ENCODE measurements at regions not wholly inside any gene's neighbourhood (a gene's known extent, or its start where the extent isn't known, plus 50 kb on each side); places are given as distances from the start of the nearest gene placed in this dataset.
"Not testable (repeated sequence)": the region's sequence is repeated elsewhere in the genome, so short reads cannot be mapped to it uniquely, and the experiment has no call there.

GRCh38 chr21:35594905-35595304 lies 465.4 kb downstream of the SETD4 start:
- Histone ChIP-seq H3K9me3 (ENCODE audit: control insufficient read depth in 1 of 2, low read length in 2 of 2) (peaks cover 0 to 2% of the 10 kb centered on the region in 2 donors), H3K27ac (ENCODE audit: low read depth, low read length) (no peak overlapping the region), H3K36me3 (ENCODE audit: control insufficient read depth in 1 of 2, insufficient read depth in 2 of 2, low read length in 2 of 2) (no peaks in the 10 kb centered on the region), H3K4me1 (ENCODE audit: control insufficient read depth in 1 of 2, insufficient read depth in 2 of 2, low read length in 2 of 2) (peaks cover 0 to 18% of the 10 kb centered on the region in 2 donors), H3K9ac (ENCODE audit: low read depth in 1 of 2, low read length in 2 of 2) (no peak overlapping the region), H3K4me3 (ENCODE audit: low read depth in 1 of 2, low read length in 2 of 2) (no peak overlapping the region), H3K27me3 (ENCODE audit: control insufficient read depth in 1 of 2, insufficient read depth in 2 of 2, low read length in 2 of 2) (no peaks in the 10 kb centered on the region)

GRCh38 chr21:35593000-35593502 lies 467.3 kb downstream of the SETD4 start:
- Histone ChIP-seq H3K9me3 (ENCODE audit: control insufficient read depth in 1 of 2, low read length in 2 of 2) (peaks cover 0 to 2% of the 10 kb centered on the region in 2 donors), H3K27me3 (ENCODE audit: control insufficient read depth in 1 of 2, insufficient read depth in 2 of 2, low read length in 2 of 2) (no peaks in the 10 kb centered on the region), H3K36me3 (ENCODE audit: control insufficient read depth in 1 of 2, insufficient read depth in 2 of 2, low read length in 2 of 2) (no peaks in the 10 kb centered on the region), H3K9ac (ENCODE audit: low read depth in 1 of 2, low read length in 2 of 2) (no peak overlapping the region), H3K4me3 (ENCODE audit: low read depth in 1 of 2, low read length in 2 of 2) (no peak overlapping the region), H3K4me1 (ENCODE audit: control insufficient read depth in 1 of 2, insufficient read depth in 2 of 2, low read length in 2 of 2) (peaks cover 0 to 22% of the 10 kb centered on the region in 2 donors), H3K27ac (ENCODE audit: low read depth, low read length) (no peak overlapping the region)

GRCh38 chr21:35590284-35590683 lies 470.0 kb downstream of the SETD4 start:
- not testable (repeated sequence) for H3K27ac ChIP-seq (ENCODE audit: low read depth, low read length); H3K9me3 ChIP-seq (ENCODE audit: control insufficient read depth in 1 of 2, low read length in 2 of 2); H3K9ac ChIP-seq (ENCODE audit: low read depth in 1 of 2, low read length in 2 of 2); H3K36me3 ChIP-seq (ENCODE audit: control insufficient read depth in 1 of 2, insufficient read depth in 2 of 2, low read length in 2 of 2); H3K4me3 ChIP-seq (ENCODE audit: low read depth in 1 of 2, low read length in 2 of 2); H3K27me3 ChIP-seq (ENCODE audit: control insufficient read depth in 1 of 2, insufficient read depth in 2 of 2, low read length in 2 of 2)
- peaks cover 4 to 31% of the 10 kb centered on the region in 2 donors for H3K4me1 ChIP-seq (ENCODE audit: control insufficient read depth in 1 of 2, insufficient read depth in 2 of 2, low read length in 2 of 2)

DNA sequence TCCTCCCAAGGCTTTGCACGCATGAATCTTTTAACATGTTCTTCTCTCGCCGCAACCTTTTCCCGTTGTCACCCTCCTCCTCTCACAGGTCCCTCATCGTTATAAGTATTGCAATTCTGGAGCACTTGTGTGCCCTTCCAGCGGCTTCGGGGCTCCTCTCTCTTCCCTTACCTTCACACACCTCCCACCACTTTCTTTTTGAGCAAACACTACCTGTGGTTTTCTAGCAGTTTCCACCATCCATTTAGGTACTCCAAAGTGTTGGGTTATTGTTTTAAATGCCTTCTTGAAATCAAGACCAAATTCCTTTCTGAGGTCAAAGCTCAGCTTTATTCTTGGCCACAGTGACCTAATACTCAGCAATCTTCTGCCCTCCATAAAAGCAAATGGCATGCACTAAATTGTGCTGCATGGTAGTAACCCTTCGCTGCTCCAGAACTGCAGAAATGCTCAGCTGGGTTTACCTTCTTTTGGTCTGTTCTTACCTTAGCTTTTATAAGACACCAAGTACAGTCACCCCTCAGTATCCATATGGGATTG lies 472.4 kb downstream of the SETD4 start:
- Histone ChIP-seq H3K36me3 (ENCODE audit: control insufficient read depth in 1 of 2, insufficient read depth in 2 of 2, low read length in 2 of 2) (no peaks in the 10 kb centered on the region), H3K27ac (ENCODE audit: low read depth, low read length) (no peak overlapping the region), H3K9me3 (ENCODE audit: control insufficient read depth in 1 of 2, low read length in 2 of 2) (no peaks in the 10 kb centered on the region), H3K4me3 (ENCODE audit: low read depth in 1 of 2, low read length in 2 of 2) (no peak overlapping the region), H3K4me1 (ENCODE audit: control insufficient read depth in 1 of 2, insufficient read depth in 2 of 2, low read length in 2 of 2) (peaks cover 4 to 25% of the 10 kb centered on the region in 2 donors), H3K9ac (ENCODE audit: low read depth in 1 of 2, low read length in 2 of 2) (no peak overlapping the region), H3K27me3 (ENCODE audit: control insufficient read depth in 1 of 2, insufficient read depth in 2 of 2, low read length in 2 of 2) (no peaks in the 10 kb centered on the region)

GRCh38 chr21:35586305-35586704 lies 474.0 kb downstream of the SETD4 start:
- Histone ChIP-seq H3K9me3 (ENCODE audit: control insufficient read depth in 1 of 2, low read length in 2 of 2) (no peaks in the 10 kb centered on the region), H3K36me3 (ENCODE audit: control insufficient read depth in 1 of 2, insufficient read depth in 2 of 2, low read length in 2 of 2) (no peaks in the 10 kb centered on the region), H3K27me3 (ENCODE audit: control insufficient read depth in 1 of 2, insufficient read depth in 2 of 2, low read length in 2 of 2) (no peaks in the 10 kb centered on the region), H3K4me1 (ENCODE audit: control insufficient read depth in 1 of 2, insufficient read depth in 2 of 2, low read length in 2 of 2) (peaks cover 4 to 17% of the 10 kb centered on the region in 2 donors), H3K27ac (ENCODE audit: low read depth, low read length) (no peak overlapping the region), H3K4me3 (ENCODE audit: low read depth in 1 of 2, low read length in 2 of 2) (no peak overlapping the region), H3K9ac (ENCODE audit: low read depth in 1 of 2, low read length in 2 of 2) (no peak overlapping the region)

- H3K4me1 ChIP-seq (ENCODE audit: control insufficient read depth in 1 of 2, insufficient read depth in 2 of 2, low read length in 2 of 2) = peaks cover 4 to 13% of the 10 kb centered on the region in 2 donors
- H3K4me3 ChIP-seq (ENCODE audit: low read depth in 1 of 2, low read length in 2 of 2) = no peak overlapping the region
- no peaks in the 10 kb centered on the region for H3K9me3 ChIP-seq (ENCODE audit: control insufficient read depth in 1 of 2, low read length in 2 of 2)
- peaks cover 0 to under 1% of the 10 kb centered on the region in 2 donors for H3K27me3 ChIP-seq (ENCODE audit: control insufficient read depth in 1 of 2, insufficient read depth in 2 of 2, low read length in 2 of 2)
- no peak overlapping the region for H3K27ac ChIP-seq (ENCODE audit: low read depth, low read length)
- no peaks in the 10 kb centered on the region for H3K36me3 ChIP-seq (ENCODE audit: control insufficient read depth in 1 of 2, insufficient read depth in 2 of 2, low read length in 2 of 2)
- no peak overlapping the region for H3K9ac ChIP-seq (ENCODE audit: low read depth in 1 of 2, low read length in 2 of 2)
These were observed 474.4 kb downstream of the SETD4 start for GRCh38 chr21:35585878-35586277.

DNA sequence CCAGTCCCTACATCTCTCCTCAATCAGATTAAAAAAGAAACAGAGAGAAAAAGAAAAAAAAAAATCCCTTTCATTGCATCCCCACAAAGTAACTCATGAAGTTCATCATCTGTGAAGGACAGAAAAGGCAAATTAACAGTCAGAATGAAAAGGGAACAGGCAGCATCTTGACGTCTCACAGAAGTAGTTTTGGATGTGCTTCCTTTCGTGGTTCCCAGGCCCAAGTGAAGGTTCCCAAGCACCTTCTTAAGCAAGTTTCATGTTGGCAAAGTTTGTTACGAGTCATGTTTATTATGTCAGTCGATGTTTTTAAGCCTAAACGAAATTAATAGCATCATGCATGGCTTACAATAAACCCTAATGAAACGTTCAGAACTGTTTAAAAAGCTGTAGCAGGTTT lies 475.2 kb downstream of the SETD4 start:
- Histone ChIP-seq H3K36me3 (ENCODE audit: control insufficient read depth in 1 of 2, insufficient read depth in 2 of 2, low read length in 2 of 2) (no peaks in the 10 kb centered on the region), H3K27ac (ENCODE audit: low read depth, low read length) (no peak overlapping the region), H3K4me3 (ENCODE audit: low read depth in 1 of 2, low read length in 2 of 2) (no peak overlapping the region), H3K9me3 (ENCODE audit: control insufficient read depth in 1 of 2, low read length in 2 of 2) (no peaks in the 10 kb centered on the region), H3K9ac (ENCODE audit: low read depth in 1 of 2, low read length in 2 of 2) (no peak overlapping the region), H3K27me3 (ENCODE audit: control insufficient read depth in 1 of 2, insufficient read depth in 2 of 2, low read length in 2 of 2) (peaks cover 0 to 2% of the 10 kb centered on the region in 2 donors), H3K4me1 (ENCODE audit: control insufficient read depth in 1 of 2, insufficient read depth in 2 of 2, low read length in 2 of 2) (peaks cover 4 to 13% of the 10 kb centered on the region in 2 donors)

GRCh38 chr21:35583566-35584216 lies 476.6 kb downstream of the SETD4 start:
- Histone ChIP-seq H3K4me1 (ENCODE audit: control insufficient read depth in 1 of 2, insufficient read depth in 2 of 2, low read length in 2 of 2) (peaks cover 4 to 13% of the 10 kb centered on the region in 2 donors), H3K36me3 (ENCODE audit: control insufficient read depth in 1 of 2, insufficient read depth in 2 of 2, low read length in 2 of 2) (no peaks in the 10 kb centered on the region), H3K9me3 (ENCODE audit: control insufficient read depth in 1 of 2, low read length in 2 of 2) (no peaks in the 10 kb centered on the region), H3K27me3 (ENCODE audit: control insufficient read depth in 1 of 2, insufficient read depth in 2 of 2, low read length in 2 of 2) (peaks cover 0 to 2% of the 10 kb centered on the region in 2 donors), H3K27ac (ENCODE audit: low read depth, low read length) (no peak overlapping the region), H3K9ac (ENCODE audit: low read depth in 1 of 2, low read length in 2 of 2) (no peak overlapping the region), H3K4me3 (ENCODE audit: low read depth in 1 of 2, low read length in 2 of 2) (no peak overlapping the region)

DNA sequence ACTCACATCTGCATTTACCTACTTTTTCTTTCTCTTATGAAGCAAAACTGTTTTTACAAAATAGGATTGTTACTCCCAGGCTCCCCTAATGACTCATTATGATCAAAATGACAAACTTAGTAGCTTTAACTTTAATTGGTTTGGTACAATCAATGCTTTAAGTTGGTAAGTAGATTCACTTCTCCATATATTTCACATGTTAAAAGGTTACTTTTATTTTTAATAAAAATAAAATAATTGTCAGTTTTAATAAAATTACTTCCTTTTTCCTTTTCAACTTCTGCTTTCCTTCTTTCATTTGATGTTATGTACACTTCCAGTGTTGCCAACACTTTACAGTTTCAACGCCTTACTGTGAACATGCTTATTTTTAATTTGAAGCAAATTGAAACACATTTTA lies 477.6 kb downstream of the SETD4 start:
- H3K27ac ChIP-seq (ENCODE audit: low read depth, low read length) = no peak overlapping the region

GRCh38 chr21:35581640-35582039 lies 478.7 kb downstream of the SETD4 start:
- H3K4me3 ChIP-seq (ENCODE audit: low read depth in 1 of 2, low read length in 2 of 2) = no peak overlapping the region
- no peak overlapping the region for H3K9ac ChIP-seq (ENCODE audit: low read depth in 1 of 2, low read length in 2 of 2)
- no peak overlapping the region for H3K27ac ChIP-seq (ENCODE audit: low read depth, low read length)
- H3K9me3 ChIP-seq (ENCODE audit: control insufficient read depth in 1 of 2, low read length in 2 of 2) = no peaks in the 10 kb centered on the region
- H3K27me3 ChIP-seq (ENCODE audit: control insufficient read depth in 1 of 2, insufficient read depth in 2 of 2, low read length in 2 of 2) = peaks cover 0 to 2% of the 10 kb centered on the region in 2 donors
- no peaks in the 10 kb centered on the region for H3K36me3 ChIP-seq (ENCODE audit: control insufficient read depth in 1 of 2, insufficient read depth in 2 of 2, low read length in 2 of 2)
- peaks cover 4 to 9% of the 10 kb centered on the region in 2 donors for H3K4me1 ChIP-seq (ENCODE audit: control insufficient read depth in 1 of 2, insufficient read depth in 2 of 2, low read length in 2 of 2)

More for the DNA sequence above, 477.6 kb downstream of the SETD4 start:
- Histone ChIP-seq H3K36me3 (ENCODE audit: control insufficient read depth in 1 of 2, insufficient read depth in 2 of 2, low read length in 2 of 2) (no peaks in the 10 kb centered on the region), H3K4me3 (ENCODE audit: low read depth in 1 of 2, low read length in 2 of 2) (no peak overlapping the region), H3K9ac (ENCODE audit: low read depth in 1 of 2, low read length in 2 of 2) (no peak overlapping the region), H3K9me3 (ENCODE audit: control insufficient read depth in 1 of 2, low read length in 2 of 2) (no peaks in the 10 kb centered on the region), H3K4me1 (ENCODE audit: control insufficient read depth in 1 of 2, insufficient read depth in 2 of 2, low read length in 2 of 2) (peaks cover 4 to 9% of the 10 kb centered on the region in 2 donors), H3K27me3 (ENCODE audit: control insufficient read depth in 1 of 2, insufficient read depth in 2 of 2, low read length in 2 of 2) (peaks cover 0 to 2% of the 10 kb centered on the region in 2 donors)
